Colonic mucosa (tissue), 4 donors: ENCODE measurements at regions not wholly inside any gene's neighbourhood (a gene's known extent, or its start where the extent isn't known, plus 50 kb on each side); places are given as distances from the start of the nearest gene placed in this dataset.

Source experiments
- DNase-seq: peaks from one replicate; pipeline ENCODE4 v3.0.0-alpha.2; 2020
- H3K27ac ChIP-seq: fragments of 200-600 bp; one replicate; pipeline ENCODE4 v1.8.0; 2021
- H3K27me3 ChIP-seq: fragments of 200-600 bp; one replicate; pipeline ENCODE4 v1.8.0; 2021
- H3K36me3 ChIP-seq: fragments of 200-600 bp; one replicate; pipeline ENCODE4 v1.8.0; 2021
- H3K4me1 ChIP-seq: fragments of 200-600 bp; one replicate; pipeline ENCODE4 v1.8.0; 2021; ENCODE audit warnings: mild to moderate bottlenecking
- H3K4me3 ChIP-seq: fragments of 200-600 bp; one replicate; pipeline ENCODE4 v1.8.0; 2021
- H3K9ac ChIP-seq, 2 donors: one replicate each; pipeline ENCODE4 v1.7.0; 2013; ENCODE audit warnings: control low read depth in 2 of 2, low read depth in 2 of 2, low read length in 2 of 2
- H3K9me3 ChIP-seq: fragments of 200-600 bp; one replicate; pipeline ENCODE4 v1.8.0; 2021
- intact Hi-C: fragments of 100-400 bp; cut with DNase I; formaldehyde crosslinking; loops from one replicate; pipeline ENCODE4 v1.14.1; 2022
- TF ChIP-seq, protein P1 (sequence below): fragments of 200-600 bp; IDR thresholded peaks from one replicate; pipeline ENCODE4 v1.8.0; 2022; ENCODE audit warnings: antibody characterized with exemption, mild to moderate bottlenecking
- donor health status: healthy.
- donor health status: DM: no; HTN: no; CAD: no.
- donor health status: DM: no; HTN: no; CAD: no.

DNA sequence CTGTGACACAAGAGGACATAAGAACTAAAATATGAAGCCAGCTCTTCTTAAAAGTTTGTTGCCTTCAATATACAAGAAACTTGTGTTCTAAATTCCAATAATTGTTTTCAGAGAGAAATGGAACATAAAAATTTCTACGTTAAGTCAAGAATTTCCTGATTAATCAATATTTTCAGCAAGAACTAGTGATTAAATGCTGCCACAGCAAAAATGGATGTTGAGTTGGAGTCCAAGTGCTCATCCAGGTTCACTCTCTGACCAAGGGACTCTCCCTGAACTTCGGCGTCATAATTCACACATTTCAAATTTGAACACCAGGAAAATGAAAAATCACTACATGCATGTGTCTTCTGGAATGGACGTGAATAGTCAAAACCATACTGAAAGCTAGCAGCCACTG lies 1263.6 kb upstream of the GOT2 start:
- H3K27me3 ChIP-seq = no peaks in the 10 kb centered on the region
- H3K9me3 ChIP-seq = no peaks in the 10 kb centered on the region
- intact Hi-C loops = no loop called here
- no peaks in the 10 kb centered on the region for H3K4me1 ChIP-seq
- no peak overlapping the region for H3K4me3 ChIP-seq
- TF ChIP-seq, protein P1, sequence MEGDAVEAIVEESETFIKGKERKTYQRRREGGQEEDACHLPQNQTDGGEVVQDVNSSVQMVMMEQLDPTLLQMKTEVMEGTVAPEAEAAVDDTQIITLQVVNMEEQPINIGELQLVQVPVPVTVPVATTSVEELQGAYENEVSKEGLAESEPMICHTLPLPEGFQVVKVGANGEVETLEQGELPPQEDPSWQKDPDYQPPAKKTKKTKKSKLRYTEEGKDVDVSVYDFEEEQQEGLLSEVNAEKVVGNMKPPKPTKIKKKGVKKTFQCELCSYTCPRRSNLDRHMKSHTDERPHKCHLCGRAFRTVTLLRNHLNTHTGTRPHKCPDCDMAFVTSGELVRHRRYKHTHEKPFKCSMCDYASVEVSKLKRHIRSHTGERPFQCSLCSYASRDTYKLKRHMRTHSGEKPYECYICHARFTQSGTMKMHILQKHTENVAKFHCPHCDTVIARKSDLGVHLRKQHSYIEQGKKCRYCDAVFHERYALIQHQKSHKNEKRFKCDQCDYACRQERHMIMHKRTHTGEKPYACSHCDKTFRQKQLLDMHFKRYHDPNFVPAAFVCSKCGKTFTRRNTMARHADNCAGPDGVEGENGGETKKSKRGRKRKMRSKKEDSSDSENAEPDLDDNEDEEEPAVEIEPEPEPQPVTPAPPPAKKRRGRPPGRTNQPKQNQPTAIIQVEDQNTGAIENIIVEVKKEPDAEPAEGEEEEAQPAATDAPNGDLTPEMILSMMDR = no peak
- H3K9ac ChIP-seq = no peak overlapping the region
- H3K27ac ChIP-seq = no peak overlapping the region
- no peak for DNase-seq
- H3K36me3 ChIP-seq = no peaks in the 10 kb centered on the region

DNA sequence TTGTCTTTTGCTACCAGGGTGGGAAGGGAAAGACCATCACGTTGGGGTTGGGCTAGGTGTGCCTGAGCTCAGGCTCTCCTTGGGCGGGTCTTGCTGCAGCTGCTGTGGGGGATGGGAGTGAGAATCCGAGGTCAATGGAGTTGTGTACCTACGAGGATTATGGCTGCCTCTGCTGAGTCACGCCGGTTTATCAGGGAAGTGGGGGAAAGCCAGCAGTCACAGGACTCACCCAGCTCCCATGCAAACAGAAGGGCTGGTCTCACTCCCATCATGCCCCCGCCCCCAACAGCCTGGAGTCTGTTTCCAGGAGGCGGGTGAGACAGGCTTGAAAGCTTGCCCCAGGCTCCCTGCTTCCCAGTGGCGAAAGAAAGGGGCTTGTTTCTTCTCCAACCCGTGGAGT lies 1259.0 kb upstream of the GOT2 start:
- intact Hi-C loops = no loop called here
- no peaks in the 10 kb centered on the region for H3K4me1 ChIP-seq
- TF ChIP-seq, protein P1 = no peak
- no peak overlapping the region for H3K4me3 ChIP-seq
- no peak overlapping the region for H3K9ac ChIP-seq
- H3K9me3 ChIP-seq = no peaks in the 10 kb centered on the region
- no peak for DNase-seq
- H3K27ac ChIP-seq = no peak overlapping the region
- H3K36me3 ChIP-seq = no peaks in the 10 kb centered on the region
- H3K27me3 ChIP-seq = no peaks in the 10 kb centered on the region

DNA sequence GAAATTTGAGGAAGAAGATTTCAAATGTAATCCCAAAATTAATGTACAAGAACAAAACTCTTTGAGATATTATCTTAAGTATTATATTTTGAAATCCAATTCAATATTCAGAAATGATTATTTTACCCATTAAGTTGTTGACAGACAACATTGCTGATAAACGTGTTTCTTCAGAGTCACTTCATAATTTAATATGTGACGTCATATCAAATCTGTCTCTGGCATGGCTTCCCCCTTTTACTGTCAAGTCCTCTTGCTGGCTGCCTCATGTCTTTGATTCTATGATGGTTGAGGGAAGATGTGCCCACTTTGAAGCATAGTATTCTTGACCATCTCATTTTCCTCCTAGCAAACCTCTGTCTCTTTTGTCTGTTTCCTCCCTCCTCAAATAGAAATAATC lies 1257.1 kb upstream of the GOT2 start:
- DNase-seq = no peak
- Histone ChIP-seq H3K9ac (no peak overlapping the region), H3K4me3 (no peak overlapping the region), H3K36me3 (no peaks in the 10 kb centered on the region), H3K27me3 (no peaks in the 10 kb centered on the region), H3K4me1 (no peaks in the 10 kb centered on the region), H3K27ac (no peak overlapping the region), H3K9me3 (no peaks in the 10 kb centered on the region)
- intact Hi-C loops = no loop called here
- TF ChIP-seq, protein P1 = no peak

DNA sequence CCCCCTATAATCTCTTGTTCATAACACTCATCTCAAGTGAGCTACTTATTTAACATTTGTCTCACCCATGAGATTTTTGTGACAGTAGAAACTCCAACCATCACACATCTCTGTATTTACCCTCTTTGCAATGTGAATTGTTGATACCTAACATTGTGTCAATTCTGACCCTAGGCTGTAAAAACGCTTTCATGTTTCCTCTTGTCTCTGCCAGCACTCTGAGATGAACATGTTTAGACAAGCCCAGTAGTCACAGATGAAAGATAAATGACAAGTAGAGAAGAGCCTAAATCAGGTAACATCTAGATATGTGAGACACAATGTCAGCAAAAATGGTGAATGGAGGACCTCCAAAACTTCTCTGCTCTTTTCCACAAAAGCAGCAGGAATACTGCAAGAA lies 1254.5 kb upstream of the GOT2 start:
- H3K27me3 ChIP-seq = no peaks in the 10 kb centered on the region
- TF ChIP-seq, protein P1 = no peak
- H3K9ac ChIP-seq = no peak overlapping the region
- DNase-seq = no peak
- no peaks in the 10 kb centered on the region for H3K9me3 ChIP-seq
- no peaks in the 10 kb centered on the region for H3K36me3 ChIP-seq
- no peak overlapping the region for H3K4me3 ChIP-seq
- no peaks in the 10 kb centered on the region for H3K4me1 ChIP-seq
- intact Hi-C loops = no loop called here
- H3K27ac ChIP-seq = no peak overlapping the region

DNA sequence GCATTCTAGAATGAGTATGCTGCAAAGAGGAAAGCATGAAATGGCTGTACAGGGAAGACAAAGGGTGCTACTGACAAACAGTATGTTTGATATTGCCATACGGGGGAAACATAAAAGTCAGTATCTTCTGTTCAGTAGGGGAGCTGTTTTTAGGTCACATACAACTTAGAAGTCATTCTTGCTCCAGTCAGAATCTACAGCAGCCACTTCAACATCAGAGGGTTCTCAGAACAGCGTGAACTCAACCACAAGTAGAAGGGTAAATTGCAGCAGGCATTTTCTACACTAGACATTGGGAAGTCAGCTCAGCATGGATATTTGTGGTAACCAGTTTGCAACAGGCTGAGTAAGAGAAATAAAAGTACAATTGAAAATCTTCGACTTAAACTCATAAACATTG lies 1241.8 kb upstream of the GOT2 start:
- H3K27ac ChIP-seq = no peak overlapping the region
- no peaks in the 10 kb centered on the region for H3K27me3 ChIP-seq
- no peak overlapping the region for H3K4me3 ChIP-seq
- no peaks in the 10 kb centered on the region for H3K4me1 ChIP-seq
- TF ChIP-seq, protein P1 = no peak
- no peaks in the 10 kb centered on the region for H3K9me3 ChIP-seq
- H3K9ac ChIP-seq = no peak overlapping the region
- intact Hi-C loops = no loop called here
- DNase-seq = no peak
- H3K36me3 ChIP-seq = no peaks in the 10 kb centered on the region

DNA sequence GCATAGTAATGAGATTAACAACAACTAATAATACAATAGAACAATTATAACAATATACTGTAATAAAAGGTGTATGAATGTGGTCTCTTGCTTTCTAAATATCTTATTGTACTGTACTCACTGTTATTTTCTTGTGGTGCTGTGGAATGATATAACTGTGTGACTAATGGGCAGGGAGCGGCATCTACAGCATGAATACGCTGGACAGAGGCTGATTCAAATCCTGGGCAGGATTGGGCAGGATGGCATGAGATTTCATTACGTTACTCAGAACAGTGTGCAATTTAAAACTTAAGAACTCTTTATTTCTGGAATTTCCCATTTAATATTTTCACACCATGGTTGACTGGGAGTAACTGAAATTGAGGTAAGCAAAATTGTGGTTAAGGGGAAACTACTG lies 1239.8 kb upstream of the GOT2 start:
- Histone ChIP-seq H3K27ac (no peak overlapping the region), H3K9ac (no peak overlapping the region), H3K27me3 (no peaks in the 10 kb centered on the region), H3K9me3 (no peaks in the 10 kb centered on the region), H3K4me3 (no peak overlapping the region), H3K36me3 (no peaks in the 10 kb centered on the region), H3K4me1 (no peaks in the 10 kb centered on the region)
- TF ChIP-seq, protein P1 = no peak
- intact Hi-C loops = no loop called here
- no peak for DNase-seq
